HCT116 (cell line): ENCODE measurements at regions not wholly inside any gene's neighbourhood (a gene's known extent, or its start where the extent isn't known, plus 50 kb on each side); places are given as distances from the start of the nearest gene placed in this dataset.

ENCODE experiments used
- ATAC-seq: fragments of 200-7000 bp; cut with Tn5 transposase; 2 replicates; pipeline ENCODE4 v1.9.1; 2020; ENCODE audit warnings: mild to moderate bottlenecking, moderate library complexity
- BruUV-seq: library from RNA; stranded (reverse); fragments of 400-500 nt; replicated peaks from 2 replicates; lab custom pipeline; 2021; lab: Mats Ljungman, UMichigan
- CTCF ChIA-PET: fragments of 300-600 bp; sonication (Branson Sonifier 250); formaldehyde crosslinking; loops from one replicate; lab custom pipeline; 2021; ENCODE audit warnings: antibody characterized with exemption; lab: Charles Lee
- POLR2A ChIA-PET: fragments of 300-600, 350-600 bp; sonication (Branson Sonifier 250); formaldehyde crosslinking; loops from one replicate; lab custom pipeline; 2021; ENCODE audit warnings: antibody characterized with exemption; lab: Charles Lee
- RAD21 ChIA-PET, 2 experiments: fragments of 300-600 bp; sonication (Branson Sonifier 250); formaldehyde crosslinking; loops; one replicate each; lab custom pipeline; 2023; ENCODE audit warnings: low total read pairs in 2 of 2; ENCODE audit not compliant: uncharacterized antibody in 2 of 2, unreplicated experiment in 2 of 2, low non-redundant PET in 1 of 2; lab: Charles Lee
- DNase-seq: peaks from one replicate; pipeline ENCODE4 v3.0.0-alpha.2; 2010; ENCODE audit warnings: low read depth, low spot score
- H2AFZ ChIP-seq: fragments of 200-600 bp; shearing (Covaris generic), sonication (generic); 2 replicates; pipeline ENCODE4 v1.6.1; 2017; ENCODE audit warnings: low read depth, mixed run types, mixed read lengths, antibody characterized with exemption, low read length; ENCODE audit not compliant: poor library complexity, severe bottlenecking
- H3K27ac ChIP-seq: 2 replicates; pipeline ENCODE4 v1.5.1; 2012; ENCODE audit warnings: low read depth, low read length
- H3K27me3 ChIP-seq: fragments of 200-600 bp; sonication (generic); 2 replicates; pipeline ENCODE4 v1.6.1; 2016; ENCODE audit warnings: mixed run types, low read length, mixed read lengths; ENCODE audit not compliant: insufficient read depth
- H3K36me3 ChIP-seq, 2 experiments: fragments of 200-500 bp in 1 of 2; fragments of 200-600 bp in 1 of 2; sonication (Bioruptor generic) in 1 of 2; sonication (generic) in 1 of 2; 2 replicates each; pipeline versions ENCODE4 v1.5.1 to v1.6.1; 2014 to 2016; ENCODE audit warnings: low read length in 2 of 2, inconsistent platforms in 1 of 2, mixed read lengths in 1 of 2, mixed run types in 1 of 2; ENCODE audit not compliant: insufficient read depth in 2 of 2, control insufficient read depth in 1 of 2
- H3K4me1 ChIP-seq, 2 experiments: fragments of 200-600 bp in 1 of 2; sonication (generic) in 1 of 2; 2 replicates each; pipeline versions ENCODE4 v1.5.1 to v1.6.1; 2012 to 2017; ENCODE audit warnings: low read length in 2 of 2, inconsistent platforms in 1 of 2, mild to moderate bottlenecking in 1 of 2, mixed read lengths in 1 of 2, mixed run types in 1 of 2, moderate library complexity in 1 of 2; ENCODE audit not compliant: insufficient read depth in 2 of 2, control insufficient read depth in 1 of 2
- H3K4me2 ChIP-seq: fragments of 200-600 bp; sonication (generic); 2 replicates; pipeline ENCODE4 v1.6.1; 2017; ENCODE audit warnings: mixed run types, low read length, mixed read lengths
- H3K4me3 ChIP-seq, 2 experiments: fragments of 200-600 bp in 1 of 2; sonication (generic) in 1 of 2; replicated peaks in 1 of 2; 2 replicates each; pipeline ENCODE4 v1.5.1; 2011 to 2016; ENCODE audit warnings: low read length in 2 of 2, control low read depth in 1 of 2, low read depth in 1 of 2, mild to moderate bottlenecking in 1 of 2, mixed read lengths in 1 of 2, mixed run types in 1 of 2
- H3K79me2 ChIP-seq: fragments of 200-600 bp; sonication (generic); 2 replicates; pipeline ENCODE4 v1.6.1; 2017; ENCODE audit warnings: mild to moderate bottlenecking, mixed run types, low read length, moderate library complexity, mixed read lengths; ENCODE audit not compliant: insufficient read depth
- H3K9ac ChIP-seq: fragments of 200-600 bp; sonication (generic); 2 replicates; pipeline ENCODE4 v1.6.1; 2016; ENCODE audit warnings: low read length, mixed read lengths
- H3K9me2 ChIP-seq: fragments of 200-600 bp; sonication (generic), shearing (Covaris generic); 2 replicates; pipeline ENCODE4 v1.6.1; 2017; ENCODE audit warnings: mixed run types, mild to moderate bottlenecking, moderate library complexity; ENCODE audit not compliant: insufficient read depth
- H3K9me3 ChIP-seq, 2 experiments: fragments of 200-500 bp in 1 of 2; fragments of 200-600 bp in 1 of 2; sonication (Bioruptor generic) in 1 of 2; sonication (generic) in 1 of 2; 2 replicates each; pipeline ENCODE4 v1.6.1; 2014 to 2017; ENCODE audit warnings: low read length in 2 of 2, mixed read lengths in 2 of 2, inconsistent platforms in 1 of 2, low read depth in 1 of 2, mild to moderate bottlenecking in 1 of 2, mixed run types in 1 of 2, moderate library complexity in 1 of 2; ENCODE audit not compliant: control insufficient read depth in 1 of 2, insufficient read depth in 1 of 2
- H4K20me1 ChIP-seq: fragments of 200-600 bp; sonication (generic), shearing (Covaris generic); 2 replicates; pipeline ENCODE4 v1.6.1; 2017; ENCODE audit warnings: mixed run types, mild to moderate bottlenecking, moderate library complexity; ENCODE audit not compliant: insufficient read depth
- CBX3 ChIP-seq: IDR thresholded peaks from 2 replicates; pipeline ENCODE4 v1.6.1; 2012; ENCODE audit warnings: low read depth
- CEBPB ChIP-seq: IDR thresholded peaks from 2 replicates; pipeline ENCODE4 v1.6.1; 2012; ENCODE audit warnings: low read depth
- EGR1 ChIP-seq: IDR thresholded peaks from 2 replicates; pipeline ENCODE4 v1.6.1; 2012; ENCODE audit warnings: low read depth
- ELF1 ChIP-seq: IDR thresholded peaks from 2 replicates; pipeline ENCODE4 v1.6.1; 2012; ENCODE audit warnings: low read depth, borderline replicate concordance
- EZH2 ChIP-seq: fragments of 200-600 bp; sonication (generic); IDR thresholded peaks from 2 replicates; pipeline ENCODE4 v1.6.1; 2017; ENCODE audit warnings: antibody characterized with exemption, mixed run types
- EZH2phosphoT487 ChIP-seq: fragments of 200-600 bp; IDR thresholded peaks from 2 replicates; pipeline ENCODE4 v1.6.1; 2018; ENCODE audit warnings: antibody characterized with exemption, borderline replicate concordance
- FOSL1 ChIP-seq: IDR thresholded peaks from 2 replicates; pipeline ENCODE4 v1.6.1; 2012; ENCODE audit warnings: low read depth
- JUND ChIP-seq: IDR thresholded peaks from 2 replicates; pipeline ENCODE4 v1.6.1; 2012
- POLR2AphosphoS5 ChIP-seq: IDR thresholded peaks from 2 replicates; pipeline ENCODE4 v1.6.1; 2011; ENCODE audit warnings: mild to moderate bottlenecking, low read depth, low read length, moderate library complexity
- RAD21 ChIP-seq: IDR thresholded peaks from 2 replicates; pipeline ENCODE4 v1.6.1; 2012; ENCODE audit warnings: low read depth, mild to moderate bottlenecking
- SIN3A ChIP-seq: IDR thresholded peaks from 2 replicates; pipeline ENCODE4 v1.6.1; 2012; ENCODE audit warnings: low read depth
- SP1 ChIP-seq: IDR thresholded peaks from 2 replicates; pipeline ENCODE4 v1.6.1; 2012; ENCODE audit warnings: low read depth
- SRF ChIP-seq: IDR thresholded peaks from 2 replicates; pipeline ENCODE4 v1.6.1; 2012; ENCODE audit warnings: low read depth
- TCF7L2 ChIP-seq: IDR thresholded peaks from 2 replicates; pipeline ENCODE4 v1.7.0; 2011; ENCODE audit warnings: borderline replicate concordance, inconsistent platforms; ENCODE audit not compliant: insufficient read depth, insufficient read length; ENCODE audit errors: extremely low read depth
- YY1 ChIP-seq: IDR thresholded peaks from 2 replicates; pipeline ENCODE4 v1.6.1; 2011; ENCODE audit warnings: low read length, low read depth, moderate library complexity, mild to moderate bottlenecking; ENCODE audit not compliant: insufficient replicate concordance; ENCODE audit errors: extremely low read depth
- ZFX ChIP-seq: fragments of 450-650 bp; IDR thresholded peaks from 2 replicates; pipeline ENCODE4 v1.6.1; 2017
- ZNF274 ChIP-seq: fragments of 200-500 bp; sonication (Bioruptor generic); IDR thresholded peaks from 2 replicates; pipeline ENCODE4 v1.6.1; 2014; ENCODE audit warnings: mild to moderate bottlenecking, low read depth, low read length, inconsistent platforms
- intact Hi-C: fragments of 100-400 bp; cut with micrococcal nuclease; formaldehyde crosslinking; loops from 2 replicates; pipeline ENCODE4 v1.10.0; 2022
- TF ChIP-seq, protein P1 (sequence below): IDR thresholded peaks from 2 replicates; pipeline ENCODE4 v1.6.1; 2012
- TF ChIP-seq, protein P2 (sequence below): IDR thresholded peaks from 2 replicates; pipeline ENCODE4 v1.6.1; 2012

DNA sequence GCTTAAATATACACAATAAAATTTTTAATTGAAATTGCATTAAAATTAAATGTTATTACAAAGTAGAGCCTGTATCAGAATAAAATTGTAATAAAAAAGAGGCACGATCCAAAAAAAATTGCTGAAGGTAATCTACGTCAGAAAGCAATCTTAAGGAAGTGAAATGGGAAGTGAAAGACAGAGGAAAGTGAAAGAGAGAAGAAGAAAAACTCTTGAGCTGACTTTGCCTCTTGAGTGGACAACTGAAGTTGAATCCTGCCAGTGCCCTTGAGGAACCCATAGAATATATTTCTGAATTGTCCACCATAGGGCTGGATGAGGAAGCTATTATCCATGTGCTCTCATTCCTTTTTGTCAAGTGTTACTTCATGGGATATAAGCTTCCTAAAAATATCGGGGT lies 285.1 kb upstream of the STAC start:
- Histone ChIP-seq H3K27ac (no peak overlapping the region), H2AFZ (no peak overlapping the region), H3K9ac (no peak overlapping the region), H3K4me2 (no peak overlapping the region), H3K79me2 (no peaks in the 10 kb centered on the region), H3K36me3 (no peaks in the 10 kb centered on the region), H3K27me3 (no peaks in the 10 kb centered on the region), H3K4me1 (no peaks in the 10 kb centered on the region), H3K9me2 (no peaks in the 10 kb centered on the region), H3K9me3 (no peaks in the 10 kb centered on the region), H4K20me1 (no peaks in the 10 kb centered on the region), H3K4me3 (no peak overlapping the region)
- TF ChIP-seq TCF7L2 (no peak), YY1 (no peak), EZH2phosphoT487 (no peak), RAD21 (no peak)
- RAD21 ChIA-PET = no interaction called here
- DNase-seq (no peak), ATAC-seq (no peak)
- CTCF ChIA-PET = no interaction called here
- BruUV-seq = no TSS peak
- intact Hi-C loops = no loop called here
- POLR2A ChIA-PET = no interaction called here

DNA sequence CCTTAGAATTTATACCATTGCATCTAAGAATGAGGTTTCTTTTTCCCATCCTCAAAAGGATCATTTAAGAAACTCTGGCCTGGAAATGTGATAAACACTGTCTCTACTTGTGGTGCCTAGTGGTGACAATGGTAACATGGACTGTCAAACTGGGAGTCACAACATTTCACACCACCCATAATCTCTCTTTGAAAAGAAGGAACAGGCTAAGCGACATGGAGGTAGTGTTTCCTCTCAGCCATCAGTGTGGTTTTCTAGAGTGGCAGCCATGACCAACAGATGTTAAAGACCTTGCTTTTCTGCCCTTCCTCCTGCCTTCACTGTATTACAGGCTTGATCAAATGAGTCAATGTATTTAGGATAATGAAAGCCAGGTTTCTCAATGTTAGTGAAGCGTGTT lies 283.1 kb upstream of the STAC start:
- ATAC-seq (no peak), DNase-seq (no peak)
- Histone ChIP-seq H2AFZ (no peak overlapping the region), H3K36me3 (no peaks in the 10 kb centered on the region), H3K79me2 (no peaks in the 10 kb centered on the region), H3K4me2 (no peak overlapping the region), H3K9me3 (no peaks in the 10 kb centered on the region), H3K27me3 (no peaks in the 10 kb centered on the region), H3K9ac (no peak overlapping the region), H3K4me1 (no peaks in the 10 kb centered on the region), H4K20me1 (no peaks in the 10 kb centered on the region), H3K4me3 (no peak overlapping the region), H3K27ac (no peak overlapping the region), H3K9me2 (no peaks in the 10 kb centered on the region)
- ChIA-PET RAD21 (no interaction called here), CTCF (no interaction called here), POLR2A (no interaction called here)
- intact Hi-C loops = no loop called here
- no TSS peak for BruUV-seq
- TF ChIP-seq ZFX (no peak), SRF (no peak), SIN3A (no peak), YY1 (no peak), ZNF274 (no peak), POLR2AphosphoS5 (no peak), ELF1 (no peak), TCF7L2 (no peak), EZH2 (no peak), FOSL1 (no peak), SP1 (no peak), EZH2phosphoT487 (no peak), CBX3 (no peak), CEBPB (no peak), EGR1 (no peak), JUND (no peak)
- TF ChIP-seq, protein P1, sequence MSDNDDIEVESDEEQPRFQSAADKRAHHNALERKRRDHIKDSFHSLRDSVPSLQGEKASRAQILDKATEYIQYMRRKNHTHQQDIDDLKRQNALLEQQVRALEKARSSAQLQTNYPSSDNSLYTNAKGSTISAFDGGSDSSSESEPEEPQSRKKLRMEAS = no peak
- TF ChIP-seq, protein P2, sequence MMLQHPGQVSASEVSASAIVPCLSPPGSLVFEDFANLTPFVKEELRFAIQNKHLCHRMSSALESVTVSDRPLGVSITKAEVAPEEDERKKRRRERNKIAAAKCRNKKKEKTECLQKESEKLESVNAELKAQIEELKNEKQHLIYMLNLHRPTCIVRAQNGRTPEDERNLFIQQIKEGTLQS = no peak
